ENCODE measurements at regions not wholly inside any gene's neighbourhood (a gene's known extent, or its start where the extent isn't known, plus 50 kb on each side); places are given as distances from the start of the nearest gene placed in this dataset.

- no peaks in the 10 kb centered on the region for H3K9me3 ChIP-seq
- H3K4me1 ChIP-seq = no peaks in the 10 kb centered on the region
- WGBS, 2 donors = 13 to 21% methylated on average over 2 of the region's 2 CpGs
- no peaks in the 10 kb centered on the region for H3K27me3 ChIP-seq
- intact Hi-C loops (cut with DNase I) = no loop called here
- no peak for TF ChIP-seq CTCF (IDR thresholded peaks at IDR 0.05)
- no peak overlapping the region for H3K4me3 ChIP-seq
- H3K27ac ChIP-seq = no peak overlapping the region
- no peaks in the 10 kb centered on the region for H3K36me3 ChIP-seq
- no peak for DNase-seq
These were observed 177.6 kb downstream of the STK31 start for GRCh38 chr7:23887660-23888059.

GRCh38 chr7:23888958-23889357, 178.9 kb downstream of the STK31 start:
- Histone ChIP-seq H3K9me3 (no peaks in the 10 kb centered on the region), H3K36me3 (no peaks in the 10 kb centered on the region), H3K4me1 (no peaks in the 10 kb centered on the region), H3K4me3 (no peak overlapping the region), H3K27me3 (no peaks in the 10 kb centered on the region), H3K27ac (no peak overlapping the region)
- TF ChIP-seq EP300 (IDR thresholded peaks at IDR 0.05) = no peak
- no peak for TF ChIP-seq POLR2AphosphoS5 (IDR thresholded peaks at IDR 0.05)
- no peak for TF ChIP-seq POLR2A (IDR thresholded peaks at IDR 0.05)
- TF ChIP-seq CTCF (IDR thresholded peaks at IDR 0.05) = no peak
- intact Hi-C loops (cut with DNase I) = no loop called here
- 77 to 82% methylated on average over 1 of the region's 1 CpG for WGBS, 2 donors
- no peak for DNase-seq

- WGBS, 2 donors = 88 to 95% methylated on average over 1 of the region's 1 CpG
- Histone ChIP-seq H3K36me3 (no peaks in the 10 kb centered on the region), H3K27ac (no peak overlapping the region), H3K9me3 (no peaks in the 10 kb centered on the region), H3K27me3 (no peaks in the 10 kb centered on the region), H3K4me1 (no peaks in the 10 kb centered on the region), H3K4me3 (no peak overlapping the region)
- TF ChIP-seq CTCF (IDR thresholded peaks at IDR 0.05) (no peak), POLR2A (IDR thresholded peaks at IDR 0.05) (no peak), POLR2AphosphoS5 (IDR thresholded peaks at IDR 0.05) (no peak), EP300 (IDR thresholded peaks at IDR 0.05) (no peak)
- no peak for DNase-seq
- intact Hi-C loops (cut with DNase I) = no loop called here
These were observed 179.5 kb downstream of the STK31 start for GRCh38 chr7:23889566-23889965.

- DNase-seq = no peak
- TF ChIP-seq CTCF (IDR thresholded peaks at IDR 0.05) (no peak), POLR2AphosphoS5 (IDR thresholded peaks at IDR 0.05) (no peak)
These were observed 182.0 kb downstream of the STK31 start for GRCh38 chr7:23892019-23892418.

GRCh38 chr7:23893176-23893941, 183.3 kb downstream of the STK31 start:
- H3K36me3 ChIP-seq = no peaks in the 10 kb centered on the region
- no peaks in the 10 kb centered on the region for H3K27me3 ChIP-seq
- H3K4me3 ChIP-seq = no peak overlapping the region
- intact Hi-C loops (cut with DNase I) = no loop called here
- H3K9me3 ChIP-seq = no peaks in the 10 kb centered on the region
- no peak overlapping the region for H3K27ac ChIP-seq
- H3K4me1 ChIP-seq = no peaks in the 10 kb centered on the region
- 74 to 84% methylated on average over 7 of the region's 7 CpGs for WGBS, 2 donors
- DNase-seq = no peak
- no peak for TF ChIP-seq POLR2A (IDR thresholded peaks at IDR 0.05)
- TF ChIP-seq POLR2AphosphoS5 (IDR thresholded peaks at IDR 0.05) = no peak
- TF ChIP-seq CTCF (IDR thresholded peaks at IDR 0.05) = no peak
- no peak for TF ChIP-seq EP300 (IDR thresholded peaks at IDR 0.05)

More at GRCh38 chr7:23892019-23892418, 182.0 kb downstream of the STK31 start:
- Histone ChIP-seq H3K27ac (no peak overlapping the region), H3K4me1 (no peaks in the 10 kb centered on the region), H3K27me3 (no peaks in the 10 kb centered on the region), H3K36me3 (no peaks in the 10 kb centered on the region), H3K4me3 (no peak overlapping the region), H3K9me3 (no peaks in the 10 kb centered on the region)
- 82 to 88% methylated on average over 1 of the region's 1 CpG for WGBS, 2 donors
- intact Hi-C loops (cut with DNase I) = no loop called here

All from sigmoid colon (tissue), 6 donors.